Activated naive CD4-positive, alpha-beta T cell treated with anti-CD3 and anti-CD28 coated beads, Interleukin-2, amount 50 U/mL, for 72 hours (primary cell): ENCODE measurements at regions not wholly inside any gene's neighbourhood (a gene's known extent, or its start where the extent isn't known, plus 50 kb on each side); places are given as distances from the start of the nearest gene placed in this dataset.
"Not testable (repeated sequence)": the region's sequence is repeated elsewhere in the genome, so short reads cannot be mapped to it uniquely, and the experiment has no call there.

Source experiments
- ATAC-seq, 2 donors: fragments of 150-1000 bp; cut with Tn5 transposase; 2 replicates each; pipeline ENCODE4 v1.10.0; 2021; ENCODE audit warnings: mild to moderate bottlenecking in 2 of 2, moderate library complexity in 2 of 2
- DNase-seq, 2 donors: peaks; one replicate each; pipeline ENCODE4 v3.0.0; 2021 to 2022; ENCODE audit warnings: low spot score in 2 of 2
- H3K27ac Mint-ChIP-seq, 2 donors: one replicate each; pipeline ENCODE4 v1.8.0; 2022; ENCODE audit warnings: mild to moderate bottlenecking in 2 of 2, mixed read lengths in 2 of 2
- H3K36me3 Mint-ChIP-seq, 2 donors: one replicate each; pipeline ENCODE4 v1.8.0; 2022; ENCODE audit warnings: mixed read lengths in 2 of 2
- H3K9me3 Mint-ChIP-seq, 2 donors: one replicate each; pipeline ENCODE4 v1.8.0; 2022; ENCODE audit warnings: mixed read lengths in 2 of 2

DNA sequence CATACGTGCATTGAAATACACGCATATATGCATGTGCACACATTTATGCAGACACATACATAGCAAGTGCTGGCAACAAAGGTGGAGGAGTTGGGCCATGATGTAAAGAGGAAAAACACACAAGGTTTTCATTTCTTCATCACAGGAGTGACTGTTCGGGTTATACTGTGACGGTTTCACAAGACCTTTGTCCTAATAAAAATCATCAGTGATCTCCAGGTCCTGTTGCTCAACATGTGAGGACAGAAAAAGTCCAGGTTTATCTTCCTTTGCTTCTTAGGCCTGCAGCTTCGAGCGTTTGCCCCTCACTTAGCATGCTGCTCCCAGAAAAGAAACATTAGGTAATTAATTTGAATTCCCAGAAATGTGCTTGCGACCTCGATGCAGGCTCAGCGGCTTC is 1260.0 kb upstream of the TMEM132C start:
- Mint-ChIP-seq H3K36me3 (no peaks in the 10 kb centered on the region), H3K9me3 (peaks cover 1 to 5% of the 10 kb centered on the region in 2 donors), H3K27ac (no peak overlapping the region)
- no peak for ATAC-seq
- DNase-seq = no peak

DNA sequence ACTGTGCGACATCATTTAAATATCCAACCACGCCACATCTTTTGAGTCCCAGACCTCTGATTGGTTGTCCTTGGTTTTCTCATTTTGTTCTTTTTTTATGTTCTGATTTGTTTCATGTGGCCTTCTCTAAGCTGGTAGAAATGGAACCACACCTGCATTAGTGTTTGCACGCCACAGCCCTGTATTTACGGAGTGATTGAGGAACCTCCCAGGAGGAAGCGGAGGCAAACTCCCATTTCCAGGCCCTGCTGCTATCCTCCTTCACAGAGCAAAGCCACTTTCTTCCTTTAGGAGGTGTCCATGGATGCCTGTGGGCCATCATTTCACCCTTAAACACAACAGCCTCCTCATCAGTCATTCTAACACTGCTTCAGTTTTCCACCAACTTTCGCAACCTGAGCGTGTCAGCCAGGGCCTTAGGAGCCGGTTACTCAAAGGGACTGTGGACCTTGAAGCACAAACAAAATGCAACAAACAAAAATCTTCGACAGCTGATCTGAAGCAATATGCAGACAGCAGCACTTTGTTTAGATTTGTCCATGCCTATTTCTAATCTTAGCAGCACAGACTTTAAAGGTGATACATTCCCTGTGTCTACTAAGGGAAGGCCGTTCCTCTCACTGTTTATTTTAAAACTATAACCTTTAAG is 1258.1 kb upstream of the TMEM132C start:
- H3K36me3 Mint-ChIP-seq = no peaks in the 10 kb centered on the region
- DNase-seq = no peak
- H3K27ac Mint-ChIP-seq = no peak overlapping the region
- peaks cover 4 to 5% of the 10 kb centered on the region in 2 donors for H3K9me3 Mint-ChIP-seq
- ATAC-seq = no peak

DNA sequence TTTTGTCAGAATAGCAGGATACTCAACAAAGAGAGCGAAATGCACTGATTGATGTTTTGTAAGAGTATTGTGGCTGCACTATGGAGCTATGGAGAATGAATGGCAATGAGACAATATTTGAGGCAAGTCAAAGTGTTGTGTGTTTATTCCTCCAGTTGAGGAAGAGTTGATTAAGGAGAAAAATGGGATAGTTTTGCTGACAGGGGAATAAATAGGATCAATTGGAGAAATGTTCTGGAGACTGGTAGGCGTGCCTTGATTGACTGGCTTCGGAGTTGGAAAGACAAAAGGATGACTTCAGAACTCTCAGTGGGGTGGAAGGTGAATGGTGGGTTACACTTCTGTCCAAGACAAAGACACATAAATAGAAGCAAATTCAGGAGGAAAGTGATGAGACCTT is 1254.9 kb upstream of the TMEM132C start:
- ATAC-seq (no peak), DNase-seq (no peak)
- H3K36me3 Mint-ChIP-seq = no peaks in the 10 kb centered on the region
- no peak overlapping the region for H3K27ac Mint-ChIP-seq
- H3K9me3 Mint-ChIP-seq = peaks cover 4 to 5% of the 10 kb centered on the region in 2 donors

DNA sequence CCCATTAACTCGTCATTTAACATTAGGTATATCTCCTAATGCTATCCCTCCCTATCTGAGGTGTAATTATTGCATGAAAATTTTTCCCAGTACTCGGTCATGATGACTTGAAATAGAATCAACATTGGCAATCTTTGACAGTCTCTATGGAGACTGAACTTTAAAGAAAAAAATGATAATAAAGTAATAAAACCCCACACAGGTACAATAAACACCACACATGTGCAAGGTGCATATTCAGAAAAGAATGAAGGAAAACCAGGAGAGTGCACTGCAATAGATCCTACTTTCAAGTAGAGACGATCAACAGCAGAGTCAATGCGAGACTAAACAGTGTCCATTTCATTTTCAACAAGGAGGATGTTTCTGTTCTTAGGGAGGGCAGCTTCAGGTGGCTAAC is 1253.8 kb upstream of the TMEM132C start:
- DNase-seq = no peak
- Mint-ChIP-seq H3K27ac (no peak overlapping the region), H3K9me3 (peaks cover 4 to 5% of the 10 kb centered on the region in 2 donors), H3K36me3 (no peaks in the 10 kb centered on the region)
- ATAC-seq = no peak

DNA sequence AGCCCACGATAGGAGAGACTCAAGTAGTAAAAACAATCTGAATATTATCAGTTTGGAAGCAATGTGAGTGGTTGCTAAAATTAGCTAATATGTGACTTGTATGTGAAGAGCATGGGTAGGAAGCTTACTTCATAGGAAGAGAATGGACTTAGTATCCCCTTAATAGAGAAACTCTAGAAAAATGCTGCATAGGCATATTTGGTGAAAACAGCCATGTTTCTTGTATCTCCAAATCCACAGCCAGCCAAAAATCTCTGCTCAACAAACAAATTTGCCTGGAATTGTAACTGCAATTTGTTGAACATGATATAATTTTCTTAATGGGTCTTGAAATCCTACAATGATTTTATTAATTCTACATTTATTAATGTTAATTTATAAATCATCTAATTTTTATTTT is 1252.9 kb upstream of the TMEM132C start:
- DNase-seq = no peak
- no peak for ATAC-seq
- Mint-ChIP-seq H3K36me3 (no peaks in the 10 kb centered on the region), H3K27ac (no peak overlapping the region), H3K9me3 (peaks cover 4 to 5% of the 10 kb centered on the region in 2 donors)

DNA sequence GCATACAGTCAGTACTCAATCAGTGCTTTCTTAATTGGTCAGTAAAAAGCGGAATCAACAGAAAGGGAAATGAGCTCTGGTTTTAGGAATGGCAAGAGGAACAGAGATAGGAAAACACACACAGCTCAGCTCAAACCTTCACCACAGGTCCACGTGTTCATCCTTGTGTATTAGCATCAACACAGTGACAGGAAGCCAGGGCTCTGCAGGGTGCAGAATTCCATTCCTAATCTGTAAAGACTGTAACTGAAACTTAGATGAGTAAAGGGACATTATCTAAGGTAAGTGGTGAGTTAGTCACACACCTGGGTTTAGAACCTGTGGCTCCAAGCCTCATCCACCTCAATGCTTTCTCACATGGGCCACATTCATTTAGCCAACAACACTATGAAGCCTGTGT is 1242.2 kb upstream of the TMEM132C start:
- Mint-ChIP-seq H3K36me3 (no peaks in the 10 kb centered on the region), H3K27ac (no peak overlapping the region), H3K9me3 (peaks cover 0 to 8% of the 10 kb centered on the region in 2 donors)
- ATAC-seq (no peak), DNase-seq (no peak)

DNA sequence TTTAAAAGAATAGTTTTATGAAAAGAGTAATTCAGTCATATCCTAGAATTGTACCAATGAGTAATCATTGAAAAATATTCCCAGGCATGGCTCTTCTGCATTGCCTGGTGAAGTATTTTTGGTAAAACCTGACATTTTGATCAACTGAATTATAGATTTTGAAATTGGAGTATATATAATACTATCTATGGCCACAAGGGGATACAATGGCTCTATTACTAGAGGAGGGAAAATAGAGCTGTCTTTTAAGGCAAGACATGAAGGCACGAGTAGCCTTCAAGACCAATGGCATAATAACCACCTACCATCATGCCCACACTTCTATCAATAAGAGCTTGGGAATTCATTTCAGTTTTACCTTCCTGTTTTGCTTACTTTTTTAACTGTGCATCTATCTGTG is 1241.4 kb upstream of the TMEM132C start:
- ATAC-seq (no peak), DNase-seq (no peak)
- H3K9me3 Mint-ChIP-seq = peaks cover 0 to 13% of the 10 kb centered on the region in 2 donors
- H3K36me3 Mint-ChIP-seq = no peaks in the 10 kb centered on the region
- no peak overlapping the region for H3K27ac Mint-ChIP-seq

DNA sequence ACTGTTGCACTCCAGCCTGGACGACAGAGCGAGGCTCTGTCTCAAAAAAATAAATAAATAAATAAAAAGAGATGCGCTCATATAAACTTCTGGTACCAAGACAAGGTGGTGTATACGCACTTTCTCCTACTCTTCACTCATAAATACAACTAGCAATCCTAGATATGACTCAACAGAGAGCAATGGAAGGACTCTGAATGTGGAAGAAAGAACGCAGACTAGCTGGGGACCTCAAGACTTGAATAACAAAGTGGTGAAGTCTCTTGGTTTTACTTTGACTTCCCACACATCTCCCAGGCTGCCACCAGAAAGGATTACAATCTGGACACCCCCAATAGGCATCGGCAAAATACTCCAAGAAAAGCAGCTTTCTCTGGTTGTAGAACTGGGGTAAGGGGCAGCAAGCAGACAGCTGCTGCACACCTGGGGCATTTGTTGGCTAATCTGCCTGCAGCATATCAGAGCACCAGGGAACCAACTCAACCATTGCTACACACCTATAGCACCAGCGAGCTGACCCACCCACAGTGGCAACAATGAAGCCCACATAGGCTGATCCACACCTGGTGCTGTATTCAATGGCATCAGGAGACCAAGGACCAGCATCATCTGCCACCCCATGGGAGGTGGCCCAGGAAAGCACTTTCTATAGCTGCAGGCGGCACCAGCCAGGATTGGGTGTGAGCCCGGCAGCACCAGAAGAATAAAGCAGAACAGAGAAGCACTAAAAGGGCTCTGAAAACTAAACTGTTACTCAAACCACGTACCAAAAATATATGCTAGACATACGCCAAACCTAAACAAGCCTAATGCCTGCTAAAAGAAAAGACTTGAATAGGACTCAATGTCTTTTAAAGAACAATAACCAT is 1231.7 kb upstream of the TMEM132C start:
- Mint-ChIP-seq H3K9me3 (peaks cover 2 to 7% of the 10 kb centered on the region in 2 donors), H3K36me3 (peaks cover 0 to 5% of the 10 kb centered on the region in 2 donors), H3K27ac (no peak overlapping the region)
- DNase-seq (no peak), ATAC-seq (no peak)

DNA sequence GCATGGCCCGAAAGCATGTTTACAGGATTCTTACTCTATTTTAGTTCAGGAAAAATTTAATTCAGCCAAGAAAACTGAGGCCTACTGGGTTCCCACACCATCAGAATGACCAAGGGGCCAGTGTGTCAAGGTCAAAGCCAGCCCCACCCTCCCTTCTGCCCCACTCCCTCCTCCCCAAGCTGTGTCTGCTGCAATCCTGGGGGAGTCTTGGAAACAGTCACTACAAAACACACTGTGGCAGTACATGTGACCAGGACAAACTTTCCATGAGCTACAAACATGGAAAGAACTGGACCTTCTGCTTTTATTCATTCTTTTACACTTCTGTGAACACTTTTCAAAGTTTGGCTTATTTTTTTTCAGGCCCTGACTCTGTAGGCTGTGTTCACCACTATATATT is 1228.8 kb upstream of the TMEM132C start:
- Mint-ChIP-seq H3K27ac (no peak overlapping the region), H3K36me3 (peaks cover 0 to 5% of the 10 kb centered on the region in 2 donors)

DNA sequence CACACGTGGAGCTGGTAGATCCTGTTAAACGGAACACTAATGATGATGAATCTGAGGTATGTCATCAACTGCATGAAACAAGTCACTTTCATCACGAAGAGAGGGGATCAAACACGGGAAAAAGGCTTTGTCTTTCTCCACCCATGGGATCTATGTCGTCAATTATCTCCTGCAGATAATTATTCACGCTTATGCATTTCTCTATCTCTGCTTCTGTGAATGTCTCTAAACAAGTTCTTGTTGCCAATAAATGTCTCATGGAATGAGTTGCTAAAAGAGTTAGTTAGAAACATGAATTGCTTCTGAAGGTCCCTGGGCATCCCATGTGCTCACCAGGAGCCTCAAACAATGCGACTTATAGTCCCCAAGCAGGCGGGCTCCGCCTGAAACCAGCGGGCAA is 1228.2 kb upstream of the TMEM132C start:
- peaks cover 0 to 11% of the 10 kb centered on the region in 2 donors for H3K9me3 Mint-ChIP-seq
- DNase-seq (no peak), ATAC-seq (no peak)
- no peak overlapping the region for H3K27ac Mint-ChIP-seq
- peaks cover 0 to 5% of the 10 kb centered on the region in 2 donors for H3K36me3 Mint-ChIP-seq

More for the DNA sequence above, 1228.8 kb upstream of the TMEM132C start:
- H3K9me3 Mint-ChIP-seq = peaks cover 0 to 11% of the 10 kb centered on the region in 2 donors
- DNase-seq (no peak), ATAC-seq (no peak)

DNA sequence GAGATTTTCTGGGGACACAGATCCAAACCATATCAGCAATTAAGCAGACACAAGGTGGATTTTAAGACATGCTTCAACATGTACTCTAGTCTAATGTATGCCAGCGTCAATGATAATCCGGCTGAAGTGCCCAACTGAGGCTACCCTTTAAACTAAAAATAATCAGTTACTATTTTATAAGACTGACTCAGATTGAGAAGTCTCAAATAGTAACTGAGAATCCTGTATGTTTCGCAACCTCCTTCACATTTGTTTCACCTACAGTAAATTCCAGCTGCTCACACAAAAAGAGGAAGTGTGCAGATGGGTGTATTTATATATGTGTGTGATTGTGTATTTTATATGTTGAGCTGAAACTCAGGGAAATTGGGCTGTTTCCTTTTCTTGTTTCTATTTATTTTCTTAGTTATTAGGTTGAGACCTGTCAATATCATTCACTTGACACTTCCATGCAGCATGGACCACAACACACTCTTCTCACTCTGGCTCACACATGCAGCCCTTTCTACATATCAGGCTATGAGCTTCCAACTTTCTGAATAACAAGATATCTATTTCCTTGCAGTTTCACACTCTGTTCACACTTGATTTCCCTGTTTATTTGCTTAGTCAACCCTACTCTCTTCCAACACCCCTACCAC is 1224.9 kb upstream of the TMEM132C start:
- peaks cover 0 to 11% of the 10 kb centered on the region in 2 donors for H3K9me3 Mint-ChIP-seq
- DNase-seq (no peak), ATAC-seq (no peak)
- no peak overlapping the region for H3K27ac Mint-ChIP-seq
- H3K36me3 Mint-ChIP-seq = peaks cover 0 to 5% of the 10 kb centered on the region in 2 donors

DNA sequence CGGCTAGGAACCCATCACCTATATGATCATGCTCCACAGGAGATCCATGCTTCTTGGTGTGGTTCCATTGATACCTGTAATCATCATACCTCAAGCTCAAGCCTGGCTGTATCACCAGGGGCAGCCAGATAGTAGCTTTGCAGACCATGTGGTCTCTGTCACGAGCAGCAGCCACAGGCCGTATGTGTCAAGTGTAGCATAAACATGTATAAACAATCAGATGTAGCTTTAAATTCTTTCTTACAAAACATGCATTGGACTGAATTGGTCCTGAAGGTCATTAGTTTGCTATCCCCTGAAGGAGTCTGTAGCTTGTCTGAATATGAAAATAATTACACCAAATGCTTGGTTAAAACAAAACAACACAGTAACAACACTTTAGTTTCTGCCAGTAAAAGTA is 1223.2 kb upstream of the TMEM132C start:
- DNase-seq (no peak), ATAC-seq (no peak)
- Mint-ChIP-seq H3K9me3 (peaks cover 0 to 15% of the 10 kb centered on the region in 2 donors), H3K36me3 (peaks cover 0 to 5% of the 10 kb centered on the region in 2 donors), H3K27ac (no peak overlapping the region)

DNA sequence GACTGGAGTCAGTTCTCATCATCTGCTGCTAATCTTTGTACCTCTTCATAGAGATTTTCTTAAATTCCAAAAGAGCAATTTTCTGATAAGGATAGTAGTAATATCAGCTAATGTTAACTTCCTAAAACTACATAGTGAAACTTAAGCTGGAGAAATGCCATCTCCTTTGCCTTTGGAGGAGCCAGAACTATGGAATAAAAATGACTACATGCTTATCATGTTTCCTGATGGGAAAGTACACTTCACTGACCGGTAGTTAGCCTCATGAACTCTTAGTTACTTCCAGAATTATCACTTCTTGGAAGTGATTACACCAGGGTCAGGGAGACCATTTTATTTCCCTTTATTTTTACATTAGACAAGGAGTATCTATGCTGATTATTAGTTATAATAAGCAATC is 1222.1 kb upstream of the TMEM132C start:
- no peak for ATAC-seq
- Mint-ChIP-seq H3K36me3 (peaks cover 0 to 2% of the 10 kb centered on the region in 2 donors), H3K9me3 (peaks cover 0 to 12% of the 10 kb centered on the region in 2 donors), H3K27ac (no peak overlapping the region)
- DNase-seq = no peak

DNA sequence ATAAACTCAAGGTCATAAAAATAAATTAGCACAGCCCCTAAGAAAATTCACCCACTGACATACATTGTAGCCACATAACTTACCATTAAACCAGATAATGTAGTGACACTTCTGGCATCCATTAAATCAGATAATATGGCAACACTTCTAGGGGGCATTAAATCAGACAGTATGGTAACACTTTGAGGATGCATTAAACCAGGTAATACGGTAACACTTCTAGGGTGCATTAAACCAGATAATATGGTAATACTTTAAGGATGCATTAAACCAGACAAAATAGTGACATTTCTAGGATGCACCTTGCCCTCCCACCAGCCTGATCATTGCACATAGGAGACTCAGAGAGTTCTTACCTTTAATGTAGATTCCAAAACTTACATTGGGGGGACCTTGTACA is 1220.5 kb upstream of the TMEM132C start:
- H3K36me3 Mint-ChIP-seq = no peaks in the 10 kb centered on the region
- no peak overlapping the region for H3K27ac Mint-ChIP-seq
- DNase-seq (no peak), ATAC-seq (no peak)
- H3K9me3 Mint-ChIP-seq = peaks cover 0 to 4% of the 10 kb centered on the region in 2 donors

DNA sequence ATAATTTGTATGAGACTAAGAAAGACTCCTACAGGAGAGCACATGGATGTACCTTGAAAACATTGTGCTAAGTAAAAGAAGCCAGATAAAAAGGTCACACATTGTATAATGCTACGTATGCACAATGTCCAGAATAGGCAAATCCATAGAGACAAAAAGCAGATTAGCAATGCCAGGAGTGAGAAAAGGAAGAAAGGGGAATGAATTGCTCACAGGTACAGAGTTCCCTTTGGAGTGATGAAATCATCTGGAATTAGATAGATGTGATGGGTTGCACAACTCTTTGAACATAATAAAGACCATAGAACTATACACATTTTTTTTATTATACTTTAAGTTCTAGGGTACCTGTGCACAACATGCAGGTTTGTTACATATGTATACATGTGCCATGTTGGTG is 1218.9 kb upstream of the TMEM132C start:
- Mint-ChIP-seq H3K27ac (no peak overlapping the region), H3K36me3 (no peaks in the 10 kb centered on the region), H3K9me3 (peaks cover 0 to 4% of the 10 kb centered on the region in 2 donors)
- no peak for ATAC-seq
- no peak for DNase-seq

DNA sequence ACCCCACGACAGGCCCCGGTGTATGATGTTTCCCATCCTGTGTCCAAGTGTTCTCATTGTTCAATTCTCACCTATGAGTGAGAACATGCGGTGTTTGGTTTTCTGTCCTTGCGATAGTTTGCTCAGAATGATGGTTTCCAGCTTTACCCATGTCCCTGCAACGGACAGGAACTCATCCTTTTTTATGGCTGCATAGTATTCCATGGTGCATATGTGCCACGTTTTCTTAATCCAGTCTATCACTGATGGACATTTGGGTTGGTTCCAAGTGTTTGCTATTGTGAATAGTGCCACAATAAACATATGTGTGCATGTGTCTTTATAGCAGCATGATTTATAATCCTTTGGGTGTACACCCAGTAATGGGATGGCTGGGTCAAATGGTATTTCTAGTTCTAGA is 1218.4 kb upstream of the TMEM132C start:
- not testable (repeated sequence) for DNase-seq, ATAC-seq, H3K9me3 Mint-ChIP-seq, H3K36me3 Mint-ChIP-seq, H3K27ac Mint-ChIP-seq

DNA sequence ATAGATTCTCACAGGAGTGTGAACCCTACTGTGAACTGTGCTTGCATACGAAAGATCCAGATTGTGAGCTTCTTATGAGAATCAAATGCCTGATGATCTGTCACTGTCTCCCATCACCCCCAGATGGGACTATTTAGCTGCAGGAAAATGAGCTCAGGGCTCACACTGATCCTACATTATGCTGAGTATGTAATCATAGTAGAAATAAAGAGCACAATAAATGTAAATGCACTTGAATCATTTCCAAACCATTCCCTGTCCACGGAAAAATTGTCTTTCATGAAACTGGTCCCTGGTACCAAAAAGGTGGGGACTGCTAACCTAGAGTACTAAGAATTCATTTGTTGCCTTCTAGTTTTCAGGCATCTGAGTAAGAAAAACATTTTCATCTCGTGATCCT is 1215.8 kb upstream of the TMEM132C start:
- DNase-seq = no peak
- Mint-ChIP-seq H3K9me3 (peaks cover 0 to 4% of the 10 kb centered on the region in 2 donors), H3K27ac (no peak overlapping the region), H3K36me3 (no peaks in the 10 kb centered on the region)
- no peak for ATAC-seq
